22Rv1 (cell line): ENCODE measurements at regions not wholly inside any gene's neighbourhood (a gene's known extent, or its start where the extent isn't known, plus 50 kb on each side); places are given as distances from the start of the nearest gene placed in this dataset.

Experiments used
- CTCF ChIP-seq: fragments of 450-650 bp; IDR thresholded peaks from 2 replicates; pipeline ENCODE4 v1.5.1; 2017; ENCODE audit warnings: mild to moderate bottlenecking
- ZFX ChIP-seq: fragments of 450-650 bp; IDR thresholded peaks from 2 replicates; pipeline ENCODE4 v1.6.1; 2017; ENCODE audit warnings: antibody characterized with exemption, borderline replicate concordance

DNA sequence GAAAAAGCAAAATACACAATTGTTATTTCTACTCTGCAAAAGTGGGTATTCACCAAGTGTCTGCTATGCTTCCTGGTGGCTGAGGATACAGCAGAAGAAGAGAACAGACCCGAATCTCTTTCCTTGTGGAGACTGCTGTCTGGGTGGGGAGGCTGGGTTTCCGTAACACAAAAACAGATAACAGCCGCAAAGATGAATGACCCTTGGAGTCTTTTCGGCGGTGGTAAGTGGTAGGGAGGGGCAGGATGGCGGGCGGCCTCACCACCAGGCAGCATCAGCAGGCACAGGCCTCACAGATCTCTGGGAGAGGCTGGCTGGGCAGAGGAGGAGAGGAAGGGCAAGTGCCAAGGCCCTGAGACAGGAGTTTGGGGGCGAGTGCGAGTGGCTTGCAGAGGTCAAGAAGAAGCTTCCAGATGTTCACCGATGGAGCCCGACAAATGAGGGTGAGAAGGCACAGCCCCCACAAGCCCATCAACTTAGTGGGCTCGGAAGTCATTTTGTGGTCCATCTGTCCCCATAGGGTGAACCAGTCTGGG is 164.2 kb downstream of the RHOU start:
- no peak for TF ChIP-seq CTCF
- no peak for TF ChIP-seq ZFX
